Left ventricle myocardium superior (tissue), 1 donor: ENCODE measurements at regions not wholly inside any gene's neighbourhood (a gene's known extent, or its start where the extent isn't known, plus 50 kb on each side); places are given as distances from the start of the nearest gene placed in this dataset.
"Not testable (repeated sequence)": the region's sequence is repeated elsewhere in the genome, so short reads cannot be mapped to it uniquely, and the experiment has no call there.

Experiments used
- ATAC-seq: fragments of 200-7000 bp; cut with Tn5 transposase; one replicate; pipeline ENCODE4 v1.9.1; 2020; ENCODE audit warnings: mild to moderate bottlenecking, moderate library complexity
- DNase-seq: peaks from one replicate; pipeline ENCODE4 v3.0.0-alpha.2; 2020
- intact Hi-C: fragments of 100-400 bp; cut with micrococcal nuclease; formaldehyde crosslinking; loops from one replicate; pipeline ENCODE4 v1.11.0; 2022
- donor health status: DM: no; HTN: yes; CAD: no; lungs with severe emphysema.

DNA sequence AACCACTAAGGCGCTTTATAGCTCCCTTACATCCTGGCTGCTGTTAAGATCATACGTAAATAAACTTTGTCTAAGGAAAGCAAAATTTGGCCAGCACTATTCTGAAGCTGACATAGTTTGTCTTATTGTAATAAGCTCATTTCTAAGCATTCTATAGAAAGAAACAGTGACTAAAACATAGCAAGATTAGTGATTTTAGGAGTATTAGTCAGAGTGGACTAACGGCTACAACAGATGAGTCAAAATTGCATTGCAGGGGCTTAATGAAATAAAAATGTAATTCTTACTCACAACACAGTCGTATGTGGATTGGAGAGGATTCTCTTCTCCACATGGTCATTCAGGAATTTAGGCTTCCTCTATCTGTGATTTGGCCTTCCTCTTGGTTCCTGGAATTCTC, 347.6 kb downstream of the GADD45G start:
- ATAC-seq (no peak), DNase-seq (no peak)
- intact Hi-C loops, result no loop called here

DNA sequence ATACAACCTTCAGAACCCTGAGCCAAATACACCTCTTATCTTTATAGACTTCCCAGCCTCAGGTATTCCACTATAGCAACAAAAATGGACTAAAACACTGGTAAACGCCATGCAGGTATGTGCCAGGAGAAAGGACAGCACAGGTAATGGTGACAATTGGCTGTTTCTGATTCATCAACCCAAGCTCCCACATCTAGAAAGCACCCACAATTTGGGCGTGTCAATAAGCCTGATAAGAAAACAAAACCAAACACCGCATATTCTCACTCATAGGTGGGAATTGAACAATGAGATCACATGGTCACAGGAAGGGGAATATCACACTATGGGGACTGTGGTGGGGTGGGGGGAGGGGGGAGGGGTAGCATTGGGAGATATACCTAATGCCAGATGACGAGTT, 348.5 kb downstream of the GADD45G start:
- ATAC-seq, DNase-seq, intact Hi-C loops: not testable (repeated sequence)

DNA sequence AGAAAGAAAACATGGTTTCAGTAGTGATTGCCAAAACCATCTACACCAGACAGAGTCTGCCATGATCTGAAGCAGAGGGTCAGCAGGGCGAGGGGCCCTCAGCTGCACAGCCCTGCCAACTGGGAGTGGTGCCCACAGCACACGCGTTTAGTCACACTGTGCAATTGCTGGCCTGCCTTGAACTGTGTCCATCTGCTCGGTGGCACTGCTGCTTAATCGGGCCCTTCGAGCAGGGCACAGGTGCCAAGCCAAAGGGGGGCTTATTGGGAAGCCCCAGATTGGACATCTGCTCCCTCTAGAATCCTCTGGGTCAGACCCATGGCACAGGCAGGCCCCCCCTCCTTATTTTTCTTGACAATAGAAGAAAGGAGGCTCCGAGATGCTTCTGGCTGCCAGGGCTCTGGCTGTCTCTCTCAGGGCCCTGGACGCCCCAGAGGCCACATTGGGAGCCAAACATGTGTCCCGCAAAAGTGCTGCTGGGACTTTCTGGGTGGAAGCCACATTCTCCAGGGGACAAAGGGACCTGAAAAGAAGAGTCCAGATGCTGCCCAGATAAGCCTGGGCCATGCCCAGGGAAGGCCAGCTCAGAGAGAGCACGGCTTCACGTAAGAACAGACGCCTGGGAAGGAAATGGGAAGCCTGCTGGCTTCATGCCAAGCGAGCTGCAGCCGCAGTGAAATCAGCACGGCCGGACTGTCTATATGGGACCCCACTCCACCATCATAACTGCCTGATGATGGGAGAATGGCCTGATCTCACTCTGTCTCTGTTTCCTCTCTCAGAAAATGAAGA, 349.2 kb downstream of the GADD45G start:
- peak; percentile 89 for ATAC-seq
- DNase-seq, result peak; percentile 42
- intact Hi-C loops, result no loop called here

DNA sequence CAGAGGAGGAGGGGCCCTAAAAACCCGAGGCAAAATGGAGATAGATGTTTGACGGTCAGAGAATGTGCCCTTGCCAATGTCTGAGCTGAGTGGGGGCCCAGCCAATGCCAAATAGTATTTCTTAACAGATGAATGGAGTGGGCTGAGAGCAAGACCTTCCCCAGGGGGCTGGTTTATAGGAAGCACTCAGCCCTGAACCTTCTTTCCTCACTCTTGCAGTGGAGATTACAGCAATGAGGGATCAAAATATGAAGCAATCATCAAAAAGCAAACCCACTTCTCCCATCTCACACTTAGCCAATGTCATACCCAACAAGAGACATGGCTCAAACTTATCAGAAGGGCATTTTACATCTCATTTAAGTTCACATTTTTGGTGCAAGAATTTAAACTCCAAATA, 350.3 kb downstream of the GADD45G start:
- DNase-seq (no peak), ATAC-seq (no peak)
- intact Hi-C loops, result no loop called here

DNA sequence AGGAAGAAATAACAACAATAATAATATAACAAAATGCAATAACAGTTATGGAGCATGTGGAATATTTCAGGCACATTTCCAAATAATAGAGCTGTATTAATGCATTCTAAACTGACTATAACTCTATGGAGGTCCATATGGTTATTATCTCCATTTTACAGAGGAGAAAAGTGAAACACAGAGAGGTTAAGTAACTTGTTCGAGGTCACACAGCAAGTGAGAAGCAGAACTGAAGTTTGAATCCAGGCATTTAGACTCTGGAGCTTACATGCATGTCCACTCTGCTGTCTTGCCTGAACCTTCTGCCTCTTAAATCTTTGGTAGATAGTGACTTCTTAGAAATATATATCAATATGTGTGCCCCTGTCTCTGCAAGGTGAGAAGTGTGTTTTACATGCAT, 350.8 kb downstream of the GADD45G start:
- DNase-seq, result no peak
- ATAC-seq, result no peak
- intact Hi-C loops, result no loop called here

DNA sequence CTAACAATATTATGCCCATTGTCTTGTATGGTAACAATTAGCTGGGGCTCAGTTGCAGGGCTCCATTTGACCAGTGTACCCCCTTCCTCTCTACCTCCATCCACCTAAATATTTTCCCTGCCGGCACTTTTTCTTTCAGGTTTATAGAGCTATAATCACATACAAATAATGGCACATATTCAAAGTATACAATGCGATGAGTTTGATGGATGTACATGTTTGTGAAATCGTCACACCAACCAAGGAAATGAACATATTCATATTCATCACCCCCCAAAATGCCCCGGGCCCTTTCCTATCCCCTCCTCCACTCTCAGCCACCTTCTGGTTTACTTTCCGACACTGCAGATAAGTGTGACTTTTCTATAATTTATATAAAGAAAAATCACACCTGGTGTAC, 351.5 kb downstream of the GADD45G start:
- DNase-seq (no peak), ATAC-seq (no peak)
- intact Hi-C loops, result no loop called here

DNA sequence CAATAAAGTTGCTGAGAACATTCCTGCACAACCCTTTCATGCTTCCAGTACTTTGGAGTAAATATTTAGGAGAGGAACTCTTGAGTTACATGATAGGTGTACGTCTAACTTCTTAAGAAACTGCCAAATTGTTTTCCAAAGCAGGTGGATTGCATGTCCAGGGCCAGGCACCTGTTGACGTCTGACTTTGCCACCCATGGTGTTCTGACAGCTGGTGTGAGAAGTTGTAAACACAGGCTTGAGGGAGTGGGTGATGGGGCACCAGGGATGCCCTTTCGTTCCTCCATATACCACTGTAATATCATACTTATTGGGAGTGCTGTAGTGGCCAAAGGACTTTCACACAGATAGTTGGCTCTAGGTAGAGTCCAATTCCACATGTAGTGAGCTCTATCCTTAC, 352.1 kb downstream of the GADD45G start:
- no peak for DNase-seq
- intact Hi-C loops, result no loop called here
- ATAC-seq, result no peak

DNA sequence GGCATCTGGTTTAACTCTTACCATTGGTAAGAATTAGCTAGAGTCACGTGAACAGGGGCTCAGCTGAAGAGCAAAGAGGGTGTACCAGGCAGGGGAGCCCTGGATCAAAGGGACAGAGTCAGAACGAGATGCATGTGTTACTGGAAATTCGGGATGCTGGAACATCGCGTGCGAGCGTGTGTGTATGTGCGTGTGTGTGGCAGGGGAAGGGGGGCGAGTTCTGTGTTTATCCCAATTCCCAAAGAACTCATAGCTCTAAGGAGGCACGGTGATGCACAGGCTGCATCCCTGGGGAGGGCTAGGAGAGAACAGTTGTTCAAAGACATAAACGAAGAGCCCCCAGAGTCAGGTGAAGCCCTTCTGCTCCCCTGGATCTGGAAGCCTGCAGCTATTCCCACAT, 353.3 kb downstream of the GADD45G start:
- intact Hi-C loops, result no loop called here
- DNase-seq, result no peak
- no peak for ATAC-seq

DNA sequence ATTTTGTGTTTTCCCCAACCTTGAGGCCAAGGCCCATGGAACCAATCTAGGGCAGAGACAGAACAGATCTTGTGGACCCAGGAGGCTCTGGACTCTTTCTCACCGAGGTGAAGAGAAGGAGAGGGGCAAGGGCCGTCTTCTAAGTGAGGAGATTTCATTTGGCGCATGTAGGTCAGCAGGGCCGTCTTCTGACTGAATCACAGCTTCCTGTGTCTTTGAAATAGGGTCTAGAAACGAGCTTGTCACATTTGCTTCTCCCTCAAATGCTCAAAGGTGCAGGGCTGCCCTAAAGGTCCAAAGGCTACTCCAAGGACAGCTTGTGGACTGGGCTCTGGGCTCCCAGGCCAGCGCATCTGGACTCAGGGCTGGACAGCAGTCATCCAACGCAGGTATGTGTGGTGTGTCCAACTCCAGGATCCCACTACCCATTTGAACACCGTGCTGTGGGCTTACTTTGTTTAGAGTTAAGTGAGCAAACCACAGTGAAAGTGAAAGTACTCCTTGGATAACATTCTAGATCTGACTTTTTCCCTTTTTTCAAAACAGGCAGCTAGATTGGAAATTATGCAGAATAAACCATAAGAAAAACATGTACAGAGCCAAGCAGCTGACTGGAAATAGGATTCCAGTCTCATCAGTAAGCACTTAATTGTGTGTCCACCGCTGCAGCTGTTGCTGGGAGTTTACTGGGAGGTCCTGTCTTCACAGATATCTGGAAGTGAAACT, 357.0 kb downstream of the GADD45G start:
- intact Hi-C loops, result no loop called here
- DNase-seq (no peak), ATAC-seq (peak; percentile 22)

DNA sequence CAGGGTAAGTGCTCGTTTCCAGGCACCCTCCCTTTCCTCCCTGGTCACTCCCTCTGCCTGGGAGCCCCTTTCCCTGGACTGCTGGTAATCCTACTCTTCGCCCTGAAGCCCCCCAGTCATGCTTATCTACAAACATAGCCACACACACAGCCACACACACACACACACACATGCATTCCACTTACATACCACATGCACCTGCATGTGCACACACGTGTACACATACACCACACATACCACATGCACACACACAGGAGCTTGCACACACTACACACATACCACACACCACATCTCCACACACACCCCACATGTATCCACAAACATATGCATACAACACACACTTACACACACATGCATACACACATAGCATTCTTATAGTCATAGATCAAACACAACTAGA, 358.5 kb downstream of the GADD45G start:
- ATAC-seq, result no peak
- intact Hi-C loops, result no loop called here
- DNase-seq, result no peak

DNA sequence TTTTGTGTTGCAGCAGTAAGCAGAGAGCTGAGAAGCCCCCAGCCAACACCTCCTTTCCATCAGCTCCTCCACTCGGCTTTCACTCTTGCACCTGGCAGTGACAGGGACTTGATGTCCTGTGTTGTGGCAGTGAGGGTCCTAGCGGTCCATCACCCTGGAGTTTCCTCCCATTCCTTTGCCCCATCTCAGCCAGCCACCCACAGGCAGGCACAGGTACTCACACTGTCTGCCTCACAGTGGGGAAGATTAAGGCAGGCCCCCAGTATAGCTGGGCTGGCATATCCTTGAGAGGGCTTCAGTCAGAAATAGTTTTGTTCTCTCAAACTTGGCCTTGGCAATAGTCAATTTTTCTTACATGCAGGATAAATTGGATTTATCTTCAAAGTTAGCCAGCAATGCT, 362.7 kb downstream of the GADD45G start:
- ATAC-seq (no peak), DNase-seq (no peak)
- intact Hi-C loops, result no loop called here

DNA sequence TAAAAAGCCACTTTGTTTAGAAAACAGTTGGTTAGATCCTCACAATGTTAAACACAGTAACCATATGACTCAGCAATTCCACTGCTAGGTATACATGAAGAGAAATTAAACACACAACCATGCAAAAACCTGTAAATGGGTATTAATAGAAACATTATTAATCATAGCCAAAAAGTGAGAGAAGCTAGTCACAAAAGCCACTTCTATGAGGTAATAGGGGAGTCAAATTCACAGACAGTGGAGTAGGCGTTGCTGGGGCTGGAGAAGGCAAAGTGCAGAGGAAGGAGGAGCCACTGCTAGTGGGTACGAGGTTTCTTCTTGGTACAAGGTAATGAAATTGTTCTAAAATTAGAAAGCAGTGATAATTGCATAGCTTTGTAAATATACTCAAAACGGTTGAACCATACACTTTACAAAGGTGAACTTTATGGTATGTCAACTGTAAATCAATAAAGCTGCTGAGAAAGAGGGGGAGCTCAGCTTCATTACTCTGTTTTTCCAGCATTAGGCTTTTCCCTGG, 364.4 kb downstream of the GADD45G start:
- intact Hi-C loops, result no loop called here
- DNase-seq (no peak), ATAC-seq (no peak)

DNA sequence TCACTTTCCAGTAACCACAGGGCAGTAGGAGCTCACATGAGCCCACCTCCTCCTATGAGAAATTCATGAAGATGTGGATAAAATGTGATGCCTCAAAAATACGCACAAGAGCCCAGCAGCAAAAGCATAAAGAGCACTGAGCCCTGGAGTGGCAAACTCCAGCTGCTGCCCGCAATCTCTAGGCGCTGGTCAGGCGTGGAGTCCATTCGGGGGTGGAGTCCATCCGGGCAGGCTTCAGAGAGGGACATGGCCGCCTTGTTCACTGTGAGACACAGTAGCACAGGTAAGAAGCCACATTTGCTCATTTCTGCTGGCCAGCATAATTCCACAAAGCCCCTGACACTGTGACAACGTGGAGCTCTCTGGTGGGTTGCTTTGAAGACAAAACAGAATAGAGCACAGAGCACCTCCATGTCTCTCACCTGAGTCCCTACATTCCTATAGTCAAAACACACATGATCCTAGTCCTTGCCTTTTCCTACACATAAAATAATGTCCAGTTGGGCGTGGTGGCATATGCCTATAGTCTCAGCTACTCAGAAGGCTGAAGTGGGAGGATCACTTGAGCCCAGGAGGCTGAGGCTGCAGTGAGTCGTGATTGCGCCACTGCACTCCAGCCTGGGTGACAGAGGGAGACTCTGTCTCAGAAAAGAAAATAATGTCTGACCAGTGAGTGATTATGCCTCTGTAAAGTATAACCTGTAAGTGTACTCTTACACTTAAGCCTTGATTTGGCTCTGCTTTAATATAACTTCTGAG, 365.2 kb downstream of the GADD45G start:
- no peak for ATAC-seq
- intact Hi-C loops, result no loop called here
- DNase-seq, result no peak

DNA sequence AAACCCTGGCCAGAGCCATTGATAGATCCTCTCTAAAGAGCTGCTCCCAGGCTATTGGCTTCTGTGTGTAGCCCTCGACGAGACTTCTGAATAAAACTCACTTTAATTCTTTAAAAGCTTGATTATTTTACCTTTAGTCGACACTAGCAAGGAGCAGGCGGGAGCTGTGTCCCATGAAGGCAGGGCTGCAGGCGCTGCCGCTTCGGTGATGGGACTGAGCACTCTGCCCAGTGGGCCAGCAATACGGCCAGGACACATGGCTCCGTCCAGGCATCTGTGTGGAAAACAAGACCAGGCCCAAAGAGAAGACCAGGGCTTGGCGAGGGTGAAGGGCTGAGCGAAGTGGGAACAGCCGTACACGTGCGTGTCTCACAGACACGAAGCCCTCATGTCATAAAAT, 365.9 kb downstream of the GADD45G start:
- ATAC-seq (no peak), DNase-seq (no peak)
- intact Hi-C loops, result no loop called here

DNA sequence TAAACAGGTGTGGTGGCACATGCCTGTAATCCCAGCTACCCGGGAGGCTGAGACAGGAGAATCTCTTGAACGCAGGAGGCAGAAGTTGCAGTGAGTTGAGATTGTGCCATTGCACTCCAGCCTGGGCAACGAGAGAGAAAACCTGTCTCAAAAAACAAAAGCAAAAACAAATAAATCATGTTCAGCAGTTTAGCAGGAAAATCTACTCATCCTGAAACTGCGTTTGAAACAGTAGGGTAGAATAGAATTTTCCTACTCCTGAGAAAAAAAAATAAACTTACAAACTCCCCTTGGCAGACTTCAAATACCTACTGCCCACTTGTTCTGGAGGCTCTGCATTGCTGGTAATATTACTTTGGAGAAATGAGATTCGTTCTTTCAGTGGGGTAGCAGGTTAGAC, 367.7 kb downstream of the GADD45G start:
- intact Hi-C loops, result no loop called here
- ATAC-seq (no peak), DNase-seq (no peak)

DNA sequence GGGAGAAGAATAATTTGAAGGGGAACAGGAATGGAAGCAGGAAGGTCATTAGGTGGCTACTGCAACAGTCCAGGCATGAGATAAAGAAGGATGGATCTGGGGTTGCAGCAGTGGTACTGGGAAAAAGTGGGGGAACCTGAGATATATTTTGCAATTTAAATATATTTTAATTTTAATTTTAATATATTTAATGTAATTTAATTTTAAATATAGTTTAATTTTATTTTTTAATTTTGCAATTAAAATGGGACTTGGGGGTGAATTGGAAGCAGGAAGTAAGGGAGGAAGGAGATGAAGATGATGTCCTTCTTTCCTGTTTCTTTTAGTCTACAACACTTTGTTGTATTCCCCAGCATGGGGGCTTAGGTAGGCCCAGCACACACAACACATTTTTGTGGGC, 369.8 kb downstream of the GADD45G start:
- ATAC-seq (no peak), DNase-seq (no peak)
- intact Hi-C loops, result no loop called here

DNA sequence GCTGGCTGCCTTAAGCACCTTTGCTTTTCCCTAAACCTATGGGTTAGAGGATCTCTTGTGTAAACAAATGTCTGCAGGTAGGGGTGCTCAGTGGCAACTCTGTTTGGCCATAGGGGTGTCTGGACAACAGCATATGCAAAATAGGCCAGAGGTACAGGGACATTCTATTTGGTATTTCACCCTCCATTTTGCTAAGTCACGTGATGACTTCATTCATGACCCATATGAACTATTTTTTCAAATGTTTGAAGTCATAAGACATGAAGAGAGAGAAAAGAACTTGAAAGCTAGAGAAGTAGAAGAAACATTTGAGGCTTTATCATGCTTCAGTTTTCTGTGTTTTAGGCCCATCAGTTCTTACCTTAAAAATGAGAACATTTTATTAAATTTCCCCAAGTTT, 370.2 kb downstream of the GADD45G start:
- intact Hi-C loops, result no loop called here
- DNase-seq (no peak), ATAC-seq (no peak)

DNA sequence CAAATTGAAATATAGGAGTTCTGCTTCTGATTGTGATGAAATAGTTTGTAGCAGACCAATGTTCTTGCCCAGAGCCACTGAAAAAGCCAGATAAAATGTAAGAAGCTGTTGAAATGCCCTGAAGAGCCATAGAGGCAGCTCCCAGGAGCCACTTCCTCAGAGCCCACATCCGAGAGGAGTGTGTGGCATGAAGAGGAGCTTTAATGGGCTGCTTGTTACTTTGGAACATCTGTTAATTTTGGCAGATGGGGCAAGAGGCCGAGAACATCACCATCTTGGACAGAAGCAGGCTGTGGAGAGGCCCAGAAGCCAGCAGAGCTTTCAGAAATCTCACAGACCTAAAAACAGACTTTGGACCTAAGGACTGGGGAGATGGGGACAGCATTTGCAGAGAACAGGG, 370.8 kb downstream of the GADD45G start:
- DNase-seq (no peak), ATAC-seq (peak; percentile 49)
- intact Hi-C loops, result no loop called here

DNA sequence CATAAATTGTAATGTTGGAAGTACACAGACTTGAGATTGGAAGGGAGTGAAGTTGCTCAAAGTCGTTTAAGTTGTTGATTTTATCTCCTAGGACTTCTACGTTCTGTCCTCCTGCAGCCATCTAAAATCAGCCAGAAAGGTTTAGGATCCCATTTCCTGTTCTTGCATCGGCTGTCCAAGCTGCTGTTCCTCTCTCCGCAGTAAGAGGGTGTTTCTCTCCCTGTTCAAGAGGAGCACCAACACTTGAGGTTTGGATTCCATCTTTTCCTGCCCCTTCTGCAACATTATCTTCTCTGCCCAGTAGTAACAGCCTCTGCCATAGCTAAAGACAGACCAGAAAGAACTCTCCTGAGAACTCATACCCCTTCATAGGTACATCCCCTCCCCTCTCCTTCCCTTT, 373.4 kb downstream of the GADD45G start:
- no peak for DNase-seq
- intact Hi-C loops, result no loop called here
- ATAC-seq, result peak; percentile 48

DNA sequence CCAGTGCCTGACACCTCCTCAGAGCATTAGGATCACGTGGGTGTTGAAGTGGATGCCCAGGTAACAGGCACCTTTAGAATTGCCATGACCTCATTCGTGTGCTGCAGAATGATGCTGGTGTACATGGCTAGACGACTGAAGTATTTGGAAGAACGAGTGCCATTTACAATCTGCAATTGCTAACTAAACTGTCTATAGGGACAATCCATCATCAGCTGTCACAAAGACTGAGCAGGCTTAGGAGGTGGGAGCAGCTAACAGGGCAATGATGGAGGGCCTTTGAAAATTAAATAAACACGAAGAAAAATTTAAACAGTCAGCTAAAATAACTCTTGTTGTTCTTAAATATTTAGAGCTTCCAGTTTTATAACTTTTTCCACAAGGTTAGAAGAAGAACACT, 375.8 kb downstream of the GADD45G start:
- DNase-seq (no peak), ATAC-seq (no peak)
- intact Hi-C loops, result no loop called here
